Activated naive CD4-positive, alpha-beta T cell treated with anti-CD3 and anti-CD28 coated beads for 36 hours (primary cell): ENCODE measurements at regions not wholly inside any gene's neighbourhood (a gene's known extent, or its start where the extent isn't known, plus 50 kb on each side); places are given as distances from the start of the nearest gene placed in this dataset.
"Not testable (repeated sequence)": the region's sequence is repeated elsewhere in the genome, so short reads cannot be mapped to it uniquely, and the experiment has no call there.

Source experiments
- CTCF ChIA-PET: fragments of 350-600 bp; sonication (Branson Sonifier 250); formaldehyde crosslinking; loops from one replicate; lab custom pipeline; 2021; ENCODE audit warnings: antibody characterized with exemption; lab: Charles Lee
- DNase-seq: peaks from one replicate; pipeline ENCODE4 v3.0.0-alpha.2; 2020
- H3K27ac Mint-ChIP-seq: one replicate; pipeline ENCODE4 v1.8.0; 2021; ENCODE audit warnings: mild to moderate bottlenecking, mixed read lengths
- H3K27me3 Mint-ChIP-seq: one replicate; pipeline ENCODE4 v1.8.0; 2021; ENCODE audit warnings: low read depth, mixed read lengths
- H3K36me3 Mint-ChIP-seq: one replicate; pipeline ENCODE4 v1.8.0; 2021; ENCODE audit warnings: low read depth, mixed read lengths
- H3K4me1 Mint-ChIP-seq: one replicate; pipeline ENCODE4 v1.8.0; 2021; ENCODE audit warnings: low read depth, mixed read lengths
- H3K4me3 Mint-ChIP-seq: one replicate; pipeline ENCODE4 v1.8.0; 2021; ENCODE audit warnings: mild to moderate bottlenecking, moderate library complexity, mixed read lengths
- H3K9me3 Mint-ChIP-seq: one replicate; pipeline ENCODE4 v1.8.0; 2021; ENCODE audit warnings: mixed read lengths
- intact Hi-C: fragments of 100-400 bp; cut with micrococcal nuclease; formaldehyde crosslinking; loops from one replicate; pipeline ENCODE4 v1.15.1; 2023

DNA sequence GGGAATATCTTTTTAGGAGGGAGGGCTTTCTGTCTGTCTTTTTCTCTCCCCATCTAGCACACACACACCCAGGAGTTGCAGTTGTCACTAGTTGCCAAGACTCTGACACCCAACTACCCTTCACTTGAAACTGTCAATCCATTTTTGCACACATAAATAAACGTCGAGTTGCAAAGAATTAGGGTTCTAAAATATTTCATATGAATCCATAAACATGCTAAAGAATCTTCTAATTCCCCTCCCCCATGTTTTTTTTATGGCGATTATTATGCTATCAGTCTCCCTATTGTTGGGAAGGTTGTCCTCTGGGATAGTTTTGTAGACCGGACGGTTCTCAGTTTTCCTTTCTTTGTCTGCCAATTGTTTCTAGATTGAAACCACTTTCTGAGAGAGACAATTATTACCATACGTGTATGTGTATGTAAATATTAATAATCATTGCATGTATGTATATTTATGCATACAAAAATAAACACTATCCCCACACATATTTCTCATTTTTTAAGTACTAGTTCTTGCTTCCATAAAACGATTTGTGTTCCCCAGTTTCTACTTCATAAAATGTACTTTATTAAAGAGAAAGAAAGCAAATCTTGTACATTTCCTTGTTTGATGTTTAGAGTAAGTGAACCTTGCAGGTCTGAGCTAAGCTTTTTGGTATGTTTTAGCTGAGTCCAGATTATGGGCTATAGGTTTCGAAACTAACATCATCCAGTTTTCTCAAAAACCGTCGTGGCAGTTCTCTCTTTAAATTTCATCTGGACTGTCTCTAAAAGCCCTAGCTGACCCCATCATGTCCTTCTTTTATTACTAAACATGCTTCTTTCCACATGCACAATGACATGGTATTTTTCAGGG is 165.0 kb upstream of the MPDZ start:
- Mint-ChIP-seq H3K9me3 (no peaks in the 10 kb centered on the region), H3K27me3 (no peaks in the 10 kb centered on the region), H3K4me3 (no peak overlapping the region), H3K27ac (no peak overlapping the region), H3K4me1 (no peaks in the 10 kb centered on the region), H3K36me3 (no peaks in the 10 kb centered on the region)
- intact Hi-C loops = no loop called here
- DNase-seq = no peak
- CTCF ChIA-PET = no interaction called here

DNA sequence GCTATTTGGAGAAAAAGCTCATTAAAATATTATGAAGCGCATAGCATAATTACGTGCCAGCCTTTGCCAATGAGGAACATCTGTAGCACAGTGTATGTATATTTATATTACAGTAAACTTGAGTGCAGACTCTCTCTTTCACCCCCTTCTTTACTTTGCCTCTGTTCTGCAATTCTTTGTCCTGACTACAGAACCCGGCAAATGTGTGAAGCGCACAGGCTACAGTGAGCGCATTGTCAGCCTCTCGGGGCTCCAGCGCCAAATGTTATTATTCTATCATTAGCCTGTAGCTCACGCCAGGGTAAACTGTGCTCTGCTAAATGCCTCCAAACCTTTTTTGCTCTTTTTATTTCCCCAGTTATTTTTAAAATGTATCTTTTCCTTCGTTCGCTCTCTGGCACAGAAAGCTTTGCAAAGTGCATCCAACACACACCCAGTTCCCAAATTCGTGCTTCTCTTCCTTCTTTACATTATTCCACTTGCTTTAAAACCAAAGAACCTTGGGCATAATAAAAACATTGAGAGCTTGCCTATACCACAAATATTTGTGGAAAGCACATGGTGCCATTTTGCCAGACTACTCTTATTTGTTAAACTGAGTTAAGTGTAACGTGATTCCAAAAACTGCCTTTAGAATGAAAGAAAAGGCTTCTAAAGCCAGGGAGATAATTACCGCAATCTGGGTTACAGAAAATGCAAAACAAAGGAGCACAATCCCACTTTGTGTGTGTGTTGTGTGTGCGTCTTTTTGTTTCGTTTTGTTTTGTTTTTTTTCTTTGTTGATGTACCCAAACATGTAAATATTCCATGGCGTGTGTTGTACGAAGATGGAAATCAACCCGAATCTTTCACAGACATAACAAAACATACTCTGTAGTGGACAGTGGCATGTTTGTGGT is 164.1 kb upstream of the MPDZ start:
- Mint-ChIP-seq H3K4me1 (no peaks in the 10 kb centered on the region), H3K27ac (no peak overlapping the region), H3K36me3 (no peaks in the 10 kb centered on the region), H3K27me3 (no peaks in the 10 kb centered on the region), H3K4me3 (no peak overlapping the region), H3K9me3 (no peaks in the 10 kb centered on the region)
- CTCF ChIA-PET = interaction anchor here (0.6 kb wide), 1 partner anchor 16 kb away, joined by 3 read pairs; no protein-coding TSS in a partner anchor
- intact Hi-C loops = no loop called here
- no peak for DNase-seq

DNA sequence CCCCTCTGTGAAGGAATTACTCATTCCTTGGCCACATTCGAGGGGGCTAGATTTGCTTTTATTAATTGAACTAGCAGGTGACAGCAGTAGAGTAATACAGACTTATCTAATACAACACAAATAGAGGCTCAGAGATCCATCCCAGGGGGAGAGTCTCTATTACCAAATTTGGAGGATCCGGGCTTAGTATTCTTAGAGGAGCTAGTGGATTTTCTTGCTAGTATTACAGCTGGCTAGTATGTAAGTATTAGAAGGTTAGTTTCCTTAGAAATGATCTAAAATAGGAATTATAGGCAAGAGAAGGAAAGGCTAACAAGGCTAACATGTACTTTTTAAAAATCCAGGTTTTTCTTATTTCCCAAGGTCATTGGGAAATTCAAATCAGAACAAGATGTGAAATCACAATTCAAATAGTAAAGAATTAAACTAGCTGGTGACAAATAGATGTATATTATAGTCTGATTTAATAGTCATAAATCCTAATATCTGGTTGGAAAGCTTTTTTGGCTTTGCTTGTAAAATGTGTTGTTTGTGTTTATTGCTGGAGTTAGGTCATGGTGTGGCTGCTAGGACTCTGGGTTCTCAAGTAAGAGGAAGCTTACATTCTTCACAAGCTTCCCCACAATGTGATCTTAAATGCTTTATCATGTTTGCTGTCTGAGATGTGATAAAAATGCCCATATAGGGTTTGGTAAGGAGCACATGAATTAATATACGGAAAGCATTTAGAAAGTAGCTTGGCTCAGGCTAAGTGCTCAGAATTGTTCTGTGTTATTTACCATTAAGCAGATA is 160.4 kb upstream of the MPDZ start:
- no peak overlapping the region for H3K27ac Mint-ChIP-seq
- H3K4me3 Mint-ChIP-seq = no peak overlapping the region
- H3K27me3 Mint-ChIP-seq = no peaks in the 10 kb centered on the region
- no peak for DNase-seq
- intact Hi-C loops = no loop called here
- H3K4me1 Mint-ChIP-seq = no peaks in the 10 kb centered on the region
- CTCF ChIA-PET = no interaction called here
- peaks cover 1% of the 10 kb centered on the region for H3K9me3 Mint-ChIP-seq
- H3K36me3 Mint-ChIP-seq = no peaks in the 10 kb centered on the region

DNA sequence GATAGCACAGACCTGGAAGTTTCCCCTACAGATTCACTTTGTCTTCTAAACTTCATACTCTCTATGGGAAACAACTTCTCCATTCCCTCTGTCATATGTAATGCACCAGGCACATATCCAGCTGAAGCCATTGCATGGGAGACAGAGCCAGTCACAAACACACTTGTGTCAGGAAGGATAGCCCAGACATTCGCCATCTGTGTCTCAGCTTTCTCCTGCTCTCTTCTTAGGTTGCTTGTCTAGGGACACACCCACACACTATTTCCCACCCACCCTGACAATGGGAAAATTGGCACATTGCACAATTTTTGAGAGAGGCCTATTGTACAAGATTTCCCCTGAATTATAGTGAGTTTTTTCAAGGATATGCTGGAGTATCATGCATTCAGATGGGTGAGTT is 158.4 kb upstream of the MPDZ start:
- Mint-ChIP-seq H3K9me3 (peaks cover 1% of the 10 kb centered on the region), H3K27ac (no peak overlapping the region), H3K36me3 (no peaks in the 10 kb centered on the region), H3K4me1 (no peaks in the 10 kb centered on the region), H3K27me3 (no peaks in the 10 kb centered on the region), H3K4me3 (no peak overlapping the region)
- CTCF ChIA-PET = no interaction called here
- no peak for DNase-seq
- intact Hi-C loops = no loop called here

DNA sequence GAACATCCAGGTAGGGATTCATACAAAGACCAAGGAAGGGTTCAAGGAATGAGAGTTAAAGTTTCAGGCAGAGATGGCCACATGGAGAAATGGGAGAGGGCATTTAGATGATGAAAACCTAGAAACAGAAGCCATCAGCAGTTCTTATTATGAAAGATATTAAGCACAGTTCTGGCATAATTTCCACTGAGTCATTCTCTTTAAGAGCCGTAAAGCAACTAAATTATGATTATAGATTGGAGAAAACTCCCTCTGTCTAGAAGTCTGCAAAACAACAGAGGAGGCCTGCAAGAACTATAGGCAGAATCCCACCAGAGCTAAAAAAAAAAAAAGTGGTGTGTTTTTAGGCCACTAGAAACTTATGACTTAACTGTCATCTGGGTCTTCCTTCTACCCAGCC is 157.1 kb upstream of the MPDZ start:
- intact Hi-C loops = no loop called here
- CTCF ChIA-PET = no interaction called here
- Mint-ChIP-seq H3K9me3 (peaks cover 1% of the 10 kb centered on the region), H3K27me3 (no peaks in the 10 kb centered on the region), H3K4me3 (no peak overlapping the region), H3K36me3 (no peaks in the 10 kb centered on the region), H3K27ac (no peak overlapping the region), H3K4me1 (no peaks in the 10 kb centered on the region)
- DNase-seq = no peak

DNA sequence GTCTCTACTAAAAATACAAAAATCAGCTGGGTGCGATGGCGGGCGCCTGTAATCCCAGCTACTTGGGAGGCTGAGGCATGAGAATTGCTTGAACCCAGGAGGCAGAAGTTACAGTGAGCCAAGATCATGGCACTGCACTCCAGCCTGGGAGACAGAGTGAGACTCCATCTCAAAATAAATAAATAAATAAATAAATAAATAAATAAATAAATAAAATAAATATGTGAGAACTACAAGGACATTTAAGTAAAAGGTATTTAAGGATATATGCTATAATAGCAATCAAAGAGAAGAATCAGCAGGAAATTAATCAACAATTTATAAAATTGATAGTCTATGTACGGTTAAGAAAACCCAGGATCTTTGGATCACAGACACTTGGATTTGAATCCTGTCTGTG is 154.0 kb upstream of the MPDZ start:
- H3K4me1 Mint-ChIP-seq, H3K9me3 Mint-ChIP-seq, H3K27ac Mint-ChIP-seq, CTCF ChIA-PET, H3K4me3 Mint-ChIP-seq, intact Hi-C loops, DNase-seq, H3K27me3 Mint-ChIP-seq, H3K36me3 Mint-ChIP-seq: not testable (repeated sequence)

DNA sequence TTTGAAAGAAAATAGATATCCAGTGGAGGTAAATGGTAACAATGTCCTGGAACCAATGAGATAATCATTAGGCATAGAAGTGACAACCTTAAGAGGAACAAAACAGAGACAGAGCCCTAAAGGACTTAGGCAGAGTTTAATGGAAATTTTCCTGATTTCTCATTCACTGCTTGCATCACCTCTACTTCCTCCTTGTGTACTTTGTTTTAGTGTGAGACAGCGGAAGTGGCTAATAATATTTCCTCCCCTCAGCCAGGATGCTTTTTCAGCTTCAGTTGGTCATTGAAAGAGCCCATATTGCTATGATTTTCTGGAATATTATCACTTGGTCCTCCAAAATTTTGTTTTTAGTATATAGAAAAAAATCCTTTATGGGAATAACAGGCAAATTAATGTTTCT is 153.4 kb upstream of the MPDZ start:
- CTCF ChIA-PET = no interaction called here
- Mint-ChIP-seq H3K36me3 (no peaks in the 10 kb centered on the region), H3K27ac (no peak overlapping the region), H3K4me3 (no peak overlapping the region), H3K27me3 (no peaks in the 10 kb centered on the region), H3K9me3 (peaks cover 1% of the 10 kb centered on the region), H3K4me1 (no peaks in the 10 kb centered on the region)
- no peak for DNase-seq
- intact Hi-C loops = no loop called here

DNA sequence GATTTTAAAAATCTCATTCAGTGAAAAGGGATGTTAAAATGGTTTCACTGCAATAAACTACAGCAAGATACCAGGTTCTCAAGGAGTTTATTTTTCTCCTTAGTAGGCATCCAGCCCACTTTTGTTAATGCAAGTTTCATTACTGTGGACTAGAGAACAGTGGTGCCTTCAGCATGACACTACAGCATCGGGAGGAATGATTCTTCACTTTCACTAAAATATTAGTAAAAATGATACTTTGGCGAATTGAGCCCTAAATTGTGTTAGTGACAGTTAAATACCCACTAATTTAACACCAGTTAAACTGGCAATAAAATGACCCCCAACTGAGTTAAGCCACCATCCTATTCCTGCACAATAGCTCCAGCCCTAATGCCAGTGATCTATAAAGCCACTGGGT is 152.2 kb upstream of the MPDZ start:
- Mint-ChIP-seq H3K4me3 (no peak overlapping the region), H3K36me3 (no peaks in the 10 kb centered on the region), H3K4me1 (no peaks in the 10 kb centered on the region), H3K9me3 (peaks cover 1% of the 10 kb centered on the region), H3K27me3 (peaks cover under 1% of the 10 kb centered on the region), H3K27ac (no peak overlapping the region)
- intact Hi-C loops = no loop called here
- CTCF ChIA-PET = no interaction called here
- DNase-seq = no peak

DNA sequence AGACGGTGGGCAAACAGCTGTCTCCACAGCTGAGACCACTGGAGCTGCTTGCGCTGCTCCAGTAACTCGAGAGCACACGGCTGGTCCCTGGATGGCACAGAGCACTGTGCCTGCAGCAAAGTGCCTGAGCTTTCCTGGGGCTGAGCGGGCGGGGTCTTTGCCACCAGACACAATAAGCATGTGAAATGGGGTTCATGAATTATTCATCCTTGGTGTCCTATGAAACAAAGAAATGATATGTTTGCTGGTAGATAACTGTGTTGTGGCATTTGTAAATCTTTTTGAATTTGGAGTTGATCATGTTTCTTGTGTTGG is 151.7 kb upstream of the MPDZ start:
- intact Hi-C loops = no loop called here
- Mint-ChIP-seq H3K9me3 (peaks cover 1% of the 10 kb centered on the region), H3K27ac (no peak overlapping the region), H3K27me3 (peaks cover 2% of the 10 kb centered on the region), H3K36me3 (no peaks in the 10 kb centered on the region), H3K4me3 (no peak overlapping the region), H3K4me1 (no peaks in the 10 kb centered on the region)
- DNase-seq = no peak
- CTCF ChIA-PET = no interaction called here

DNA sequence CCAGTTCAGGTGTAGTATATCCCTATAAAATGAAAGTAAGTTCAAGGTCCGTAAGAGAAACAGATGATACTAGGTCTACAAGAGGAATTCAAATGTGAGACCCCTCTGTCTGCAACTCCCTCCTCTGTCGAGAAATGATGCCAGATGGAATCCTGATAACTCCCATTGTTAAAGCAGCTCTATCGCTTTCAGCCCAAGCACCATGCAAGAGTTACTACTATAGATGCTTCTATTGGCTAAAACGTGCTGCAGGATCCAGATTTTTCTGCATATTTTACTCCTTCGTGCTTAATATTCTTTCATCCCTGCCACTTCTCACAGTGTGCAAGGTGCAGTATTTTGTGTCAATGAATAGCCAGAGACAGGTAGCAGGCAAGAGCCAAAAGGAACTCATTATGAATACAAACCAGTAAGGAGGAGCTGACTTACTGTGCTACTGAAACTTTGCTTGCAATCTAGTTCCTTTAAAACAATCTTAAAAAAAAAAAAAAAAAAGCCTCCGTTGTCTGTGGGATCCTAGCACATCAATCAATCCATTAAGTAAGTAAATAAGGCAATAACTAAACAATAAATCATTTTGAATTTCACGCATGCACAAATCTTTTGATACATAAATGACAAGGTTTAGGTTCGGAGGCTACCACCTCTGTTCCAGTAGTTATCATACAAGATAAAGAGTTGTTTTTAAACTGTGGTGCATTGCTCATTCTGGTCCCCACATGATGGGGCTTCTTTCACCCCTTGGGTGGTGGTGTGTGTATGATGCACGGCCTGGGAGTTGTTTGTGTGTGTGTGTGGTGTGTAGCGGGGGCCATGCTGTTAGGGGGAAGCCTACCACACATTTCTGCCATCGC is 151.1 kb upstream of the MPDZ start:
- intact Hi-C loops = no loop called here
- H3K27me3 Mint-ChIP-seq = peaks cover 2% of the 10 kb centered on the region
- H3K4me3 Mint-ChIP-seq = no peak overlapping the region
- no peaks in the 10 kb centered on the region for H3K4me1 Mint-ChIP-seq
- DNase-seq = no peak
- H3K9me3 Mint-ChIP-seq = no peaks in the 10 kb centered on the region
- H3K36me3 Mint-ChIP-seq = no peaks in the 10 kb centered on the region
- CTCF ChIA-PET = no interaction called here
- H3K27ac Mint-ChIP-seq = no peak overlapping the region

DNA sequence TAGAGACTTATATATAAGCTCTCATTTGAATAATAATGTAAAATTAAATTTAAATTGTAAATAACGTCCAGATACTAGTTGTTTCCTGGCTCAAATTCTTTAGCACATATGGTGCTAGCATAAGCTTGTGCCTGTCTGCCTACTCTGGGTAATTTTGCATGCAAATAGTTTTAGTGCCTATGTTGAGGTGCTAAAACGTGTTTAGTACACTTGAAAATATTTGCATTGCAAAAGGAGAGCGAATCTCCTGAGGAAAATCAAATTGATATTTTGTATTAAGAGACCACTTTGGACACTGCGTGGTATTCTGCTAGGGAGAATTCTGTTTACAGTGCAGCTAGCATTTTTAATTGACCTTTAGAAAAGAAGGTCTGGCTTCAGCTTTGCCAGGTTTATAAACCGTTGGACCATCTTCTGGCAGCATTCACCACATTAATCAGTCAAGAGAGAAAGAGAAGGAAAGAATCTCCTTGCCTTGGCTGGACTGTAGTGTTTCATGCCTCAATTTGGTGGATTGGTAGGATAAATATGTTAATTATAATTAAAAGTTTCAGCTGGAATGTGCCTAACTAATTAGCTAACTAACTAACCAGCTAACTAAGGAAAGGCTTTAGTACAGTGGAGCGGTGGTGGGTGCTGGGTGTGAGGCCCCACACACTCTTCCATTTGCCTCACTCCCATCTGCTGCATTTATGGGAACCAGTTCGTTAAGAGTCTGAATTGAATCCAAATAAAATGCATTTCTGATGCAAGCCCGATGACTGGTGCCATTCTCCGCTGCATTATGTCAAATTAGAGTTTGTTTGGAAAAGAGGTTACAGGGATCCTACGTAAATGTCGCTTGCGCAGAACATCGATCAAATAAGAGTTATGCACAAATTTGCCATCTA is 150.1 kb upstream of the MPDZ start:
- Mint-ChIP-seq H3K9me3 (no peaks in the 10 kb centered on the region), H3K4me1 (no peaks in the 10 kb centered on the region), H3K27ac (no peak overlapping the region), H3K27me3 (peaks cover 2% of the 10 kb centered on the region), H3K4me3 (no peak overlapping the region), H3K36me3 (no peaks in the 10 kb centered on the region)
- CTCF ChIA-PET = interaction anchor here (3.3 kb wide), 1 partner anchor 924 kb away, joined by 8 read pairs; no protein-coding TSS in a partner anchor
- intact Hi-C loops = loop anchor here (5.0 kb wide), 1 partner anchor 1338 kb away; no protein-coding TSS in a partner anchor
- DNase-seq = no peak
